ENCODE measurements at regions not wholly inside any gene's neighbourhood (a gene's known extent, or its start where the extent isn't known, plus 50 kb on each side); places are given as distances from the start of the nearest gene placed in this dataset.
"Not testable (repeated sequence)": the region's sequence is repeated elsewhere in the genome, so short reads cannot be mapped to it uniquely, and the experiment has no call there.

GRCh38 chr3:94413336-94414108 is 350.7 kb downstream of the NSUN3 start:
- no peak for DNase-seq

- no peak for DNase-seq
These were observed 351.6 kb downstream of the NSUN3 start for GRCh38 chr3:94414418-94414817.

DNA sequence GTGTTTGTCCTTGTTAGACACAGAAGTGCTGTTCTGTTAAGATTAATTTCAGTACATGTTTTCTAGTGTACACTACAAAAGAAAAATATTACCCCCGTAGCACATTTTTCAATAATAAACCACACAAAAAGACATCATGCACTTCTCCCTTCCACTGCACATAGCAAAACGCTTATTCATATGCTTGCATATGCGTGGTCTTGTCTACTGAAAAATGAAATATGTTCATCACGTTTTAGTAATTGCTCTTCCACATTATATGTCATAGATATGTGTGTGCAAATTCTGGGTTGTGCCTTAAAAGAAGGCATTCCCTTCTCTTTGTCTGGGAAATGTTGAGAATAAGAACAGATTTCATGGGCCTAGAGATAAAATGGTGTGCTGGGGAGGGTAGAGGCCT is 353.9 kb downstream of the NSUN3 start:
- DNase-seq: no peak

DNA sequence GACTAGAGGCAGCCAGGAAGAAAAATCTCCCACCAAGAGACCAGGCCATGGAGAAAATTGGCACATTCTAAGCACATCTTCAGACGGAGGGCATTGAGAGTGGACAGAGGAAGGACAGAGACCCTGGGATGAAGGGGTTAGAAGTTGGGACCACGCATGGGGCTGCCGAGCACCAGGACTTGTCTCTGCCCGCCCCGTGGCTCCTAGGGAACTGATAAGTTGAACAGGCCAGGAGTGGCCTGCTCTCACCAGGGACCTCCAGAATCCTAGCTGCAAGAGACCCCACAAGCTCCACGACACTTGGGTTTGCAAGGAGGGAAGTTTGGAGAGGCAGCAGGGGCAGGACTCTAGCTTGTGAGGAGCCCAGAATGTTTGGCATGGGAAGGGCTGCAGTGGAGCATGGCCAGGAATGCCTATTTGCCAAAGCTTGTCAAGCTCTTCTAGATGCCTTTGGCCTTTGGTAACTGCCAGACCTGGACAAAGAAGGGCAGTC is 355.1 kb downstream of the NSUN3 start:
- DNase-seq: no peak

- no peak for DNase-seq
These were observed 358.1 kb downstream of the NSUN3 start for GRCh38 chr3:94420931-94421330.

DNA sequence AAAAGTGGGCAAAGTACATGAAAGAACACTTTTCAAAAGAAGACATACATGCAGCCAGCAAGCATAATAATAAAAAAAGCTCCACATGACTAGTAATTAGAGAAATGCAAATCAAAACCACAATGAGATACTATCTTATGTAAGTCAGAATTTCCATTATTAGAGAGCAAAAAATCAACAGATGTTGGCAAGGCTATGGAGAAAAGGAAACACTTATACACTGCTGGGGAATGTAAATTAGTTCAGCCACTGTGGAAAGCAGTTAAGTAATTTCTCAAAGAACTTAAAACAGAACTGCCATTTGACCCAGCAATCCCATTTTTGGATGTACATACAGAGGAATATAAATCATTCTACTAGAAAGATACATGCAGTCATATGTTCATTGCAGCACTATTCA is 360.7 kb downstream of the NSUN3 start:
- no peak for DNase-seq

GRCh38 chr3:94429517-94429916 is 366.7 kb downstream of the NSUN3 start:
- no peak for DNase-seq

DNA sequence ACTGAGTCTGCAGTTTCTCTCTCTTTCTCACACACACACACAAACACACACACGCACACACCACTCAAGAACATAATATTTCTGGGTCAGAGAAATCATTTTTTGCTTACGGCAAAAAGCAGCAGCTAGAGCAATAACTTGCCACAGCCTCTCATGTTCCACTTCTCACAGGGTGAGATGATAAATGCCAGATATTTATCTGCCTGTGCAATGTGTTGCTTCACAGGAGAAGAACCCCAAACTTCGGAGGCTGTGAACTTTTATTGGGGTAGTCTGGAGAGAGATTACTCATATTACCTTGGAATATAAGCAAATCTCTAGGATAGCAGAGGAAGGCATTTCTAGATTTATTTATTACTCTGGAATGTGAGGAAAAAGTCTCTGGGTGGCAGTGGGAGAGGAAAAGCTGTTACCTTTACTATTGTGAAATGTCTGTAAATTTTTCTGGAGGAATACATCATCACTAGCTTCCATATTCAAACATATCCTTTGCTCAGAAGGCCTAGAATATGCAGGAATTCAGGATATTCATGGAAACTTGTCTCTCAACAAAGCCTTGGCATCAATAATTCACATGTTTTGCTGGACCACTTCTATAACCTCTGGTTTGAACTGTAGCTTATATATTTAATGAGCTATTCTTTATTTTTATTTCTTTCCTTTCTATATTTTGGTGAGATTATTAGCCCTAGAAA is 369.2 kb downstream of the NSUN3 start:
- no peak for DNase-seq

DNA sequence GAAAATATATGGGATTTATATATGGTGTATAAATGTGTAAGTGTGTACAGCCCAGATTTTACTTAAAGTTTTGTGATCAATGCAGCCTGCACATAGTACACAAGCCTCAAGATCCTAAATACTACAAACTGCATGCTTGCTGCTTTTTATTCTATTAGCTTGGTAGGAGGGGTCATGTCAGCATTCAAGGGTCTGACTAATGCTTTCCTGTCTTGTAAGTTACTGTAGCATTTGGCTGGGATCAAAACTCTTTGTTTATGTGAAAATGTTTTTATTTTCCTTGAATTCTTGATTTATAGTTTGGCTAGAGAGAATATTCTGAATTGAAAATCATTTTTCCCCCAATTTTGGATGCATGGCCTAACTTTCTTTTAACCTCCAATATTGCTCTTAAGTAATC is 370.9 kb downstream of the NSUN3 start:
- no peak for DNase-seq

DNA sequence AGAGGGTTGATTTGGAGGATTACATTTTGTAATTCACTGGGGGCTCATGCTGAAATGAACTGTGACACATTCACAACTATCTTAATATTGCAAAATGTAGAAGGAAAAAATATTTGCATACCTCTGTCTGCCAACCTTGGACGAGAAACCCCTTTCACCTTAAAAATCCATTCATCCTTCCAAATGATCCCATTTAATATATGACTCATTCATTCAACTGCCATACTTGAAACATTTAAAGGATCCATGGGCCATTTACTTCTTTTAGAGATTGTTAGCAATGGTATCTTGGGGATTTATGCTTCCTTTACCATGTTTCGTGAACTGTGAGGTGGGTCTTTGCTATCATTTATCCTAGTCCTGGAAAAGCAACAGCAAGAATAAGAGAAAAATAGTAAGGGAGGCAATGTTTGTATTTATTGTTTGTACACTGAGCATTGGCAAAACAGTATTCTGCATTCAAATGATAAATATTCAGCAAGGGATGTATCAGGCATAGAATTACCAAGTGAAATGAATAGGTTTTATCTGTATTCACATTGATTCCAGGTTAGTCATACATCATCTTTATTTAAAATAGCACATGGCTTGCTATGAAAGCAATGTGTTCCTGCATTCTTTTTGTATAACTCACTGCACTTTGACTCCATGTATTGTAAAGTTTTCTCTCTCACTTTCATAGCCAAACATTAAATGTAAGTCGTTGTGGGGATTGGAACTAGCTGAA is 378.1 kb downstream of the NSUN3 start:
- DNase-seq: no peak

DNA sequence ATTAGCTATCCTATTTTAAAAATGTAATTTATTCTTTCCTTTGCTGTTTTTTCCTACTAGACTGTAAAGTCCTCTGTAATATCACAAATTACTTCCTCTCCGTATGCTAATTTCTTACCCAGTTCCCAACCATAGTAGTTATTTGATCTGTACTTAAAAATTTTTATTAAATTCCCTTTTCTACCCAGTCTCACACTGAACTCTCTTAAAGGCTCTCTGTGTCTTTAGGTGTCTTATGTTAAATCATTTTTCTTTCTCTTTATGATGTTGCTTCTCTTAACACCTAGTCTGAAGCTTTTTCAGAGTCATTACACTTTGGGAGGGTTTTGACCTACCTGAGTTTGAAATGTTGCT is 378.6 kb downstream of the NSUN3 start:
- DNase-seq: no peak

DNA sequence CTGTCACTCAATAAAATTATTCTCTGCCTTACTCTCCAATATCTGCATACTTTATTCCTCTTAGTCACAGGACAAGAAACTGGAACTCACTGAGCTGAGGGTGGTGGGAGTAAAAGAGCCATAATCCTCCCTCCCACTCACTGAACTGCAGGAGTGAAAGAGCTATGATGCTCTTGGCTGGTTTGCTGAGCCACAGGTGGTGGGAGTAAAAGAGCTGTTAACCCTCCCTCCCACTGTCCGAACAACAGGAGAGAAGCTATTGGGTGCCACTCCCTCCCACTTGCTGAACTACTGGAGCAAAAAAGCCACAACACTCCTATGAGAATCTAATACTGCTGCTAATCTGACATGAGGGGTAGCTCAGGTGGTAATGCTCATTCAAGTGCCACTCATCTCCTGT is 391.0 kb downstream of the NSUN3 start:
- DNase-seq: no peak

DNA sequence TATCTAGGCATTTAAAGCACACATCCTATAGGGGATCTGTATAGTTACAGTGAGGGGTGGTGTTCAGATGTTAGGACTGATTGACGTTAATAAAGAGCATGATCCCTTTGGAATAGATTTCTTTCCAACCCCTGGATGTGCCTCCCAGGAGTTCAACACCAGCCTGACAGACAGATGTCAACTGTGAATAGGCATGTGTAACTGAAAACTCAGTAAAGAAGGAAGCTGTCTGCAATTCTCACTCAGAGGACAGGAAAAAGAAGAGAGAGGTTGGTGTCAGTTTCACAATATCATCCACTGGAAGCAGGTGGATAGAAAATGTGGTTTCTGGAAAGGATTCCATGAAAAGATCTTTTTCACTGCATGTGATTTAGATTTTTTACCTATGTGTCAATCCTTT is 396.3 kb downstream of the NSUN3 start:
- DNase-seq: no peak

- DNase-seq: no peak
These were observed 398.1 kb downstream of the NSUN3 start for GRCh38 chr3:94460931-94461330.

DNA sequence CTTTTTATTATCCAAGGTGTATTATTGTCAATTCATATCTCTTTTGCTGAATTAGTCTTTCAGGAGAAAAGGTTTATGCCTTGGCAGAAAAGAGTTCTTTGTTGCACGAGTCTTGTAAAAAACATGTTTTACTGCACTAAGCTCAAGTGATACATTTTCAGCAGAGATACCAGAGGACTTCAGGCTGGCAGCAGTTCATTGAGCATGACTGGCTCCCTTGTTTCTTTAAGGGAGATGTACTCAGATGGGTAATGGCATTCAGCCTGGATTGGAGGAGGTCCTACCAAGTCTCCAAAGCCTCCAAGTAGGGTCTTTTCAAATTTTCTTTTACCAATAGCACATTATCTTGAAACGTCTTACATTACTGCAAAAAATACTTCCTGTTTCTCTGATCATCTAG is 400.1 kb downstream of the NSUN3 start:
- DNase-seq: no peak

- DNase-seq: no peak
These were observed 409.6 kb downstream of the NSUN3 start for GRCh38 chr3:94472511-94472910.

GRCh38 chr3:94481226-94481898 is 418.5 kb downstream of the NSUN3 start:
- no peak for DNase-seq

DNA sequence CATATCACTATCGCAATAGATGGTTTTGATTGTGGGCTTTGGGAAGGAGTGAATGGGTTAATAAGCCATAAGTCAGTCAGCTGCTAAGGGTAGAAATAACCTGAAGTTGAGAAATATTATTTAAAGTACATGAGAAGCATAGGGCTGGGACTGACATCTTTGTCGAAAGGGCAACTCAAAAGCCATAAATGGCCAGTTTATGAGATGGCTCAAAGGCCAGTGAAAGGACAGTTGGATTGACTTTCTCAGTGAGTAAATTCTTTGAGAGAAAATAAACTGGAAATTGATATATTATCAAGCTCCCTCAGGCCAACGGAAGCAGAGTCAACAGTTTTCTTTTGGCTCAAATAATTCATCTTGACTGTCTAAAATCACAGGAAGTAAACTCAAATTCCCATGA is 419.8 kb downstream of the NSUN3 start:
- DNase-seq: no peak

DNA sequence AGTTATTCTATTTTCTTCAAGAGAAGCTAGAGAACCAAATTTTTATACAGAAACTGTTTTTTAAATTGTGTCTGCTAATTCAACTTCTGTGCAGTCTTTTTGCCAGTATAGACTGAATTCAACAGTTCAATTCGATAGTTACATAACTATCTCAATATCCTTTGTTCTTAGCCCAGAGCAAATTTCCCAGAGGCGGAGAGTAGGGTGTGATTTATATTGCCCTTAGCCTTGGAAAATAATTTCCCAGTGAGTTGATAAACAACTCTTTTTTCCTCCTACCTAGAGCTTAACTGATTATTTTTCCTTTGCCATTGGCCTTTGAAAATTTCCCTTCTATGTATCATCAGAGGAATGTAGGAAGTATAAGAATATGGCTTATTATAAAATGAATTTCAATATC is 420.5 kb downstream of the NSUN3 start:
- DNase-seq: no peak

DNA sequence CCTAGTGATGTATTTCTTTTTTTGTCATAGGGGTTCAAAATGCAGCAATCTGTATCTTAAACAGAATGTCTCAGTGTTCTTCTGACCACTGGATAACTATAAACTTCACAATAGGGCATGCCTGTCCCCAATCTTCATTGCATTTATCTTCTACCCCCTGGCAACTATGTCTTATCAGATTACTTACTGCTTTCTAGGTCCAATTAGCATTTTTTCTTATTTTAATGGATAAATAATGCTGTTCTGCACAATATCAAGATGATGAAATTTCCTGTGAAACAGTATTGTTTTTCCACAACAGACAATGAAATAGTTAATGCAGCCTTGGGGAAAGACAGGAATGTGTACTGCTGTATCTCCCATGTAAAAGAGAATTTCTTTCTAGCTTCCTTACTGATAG is 432.1 kb downstream of the NSUN3 start:
- no peak for DNase-seq

DNA sequence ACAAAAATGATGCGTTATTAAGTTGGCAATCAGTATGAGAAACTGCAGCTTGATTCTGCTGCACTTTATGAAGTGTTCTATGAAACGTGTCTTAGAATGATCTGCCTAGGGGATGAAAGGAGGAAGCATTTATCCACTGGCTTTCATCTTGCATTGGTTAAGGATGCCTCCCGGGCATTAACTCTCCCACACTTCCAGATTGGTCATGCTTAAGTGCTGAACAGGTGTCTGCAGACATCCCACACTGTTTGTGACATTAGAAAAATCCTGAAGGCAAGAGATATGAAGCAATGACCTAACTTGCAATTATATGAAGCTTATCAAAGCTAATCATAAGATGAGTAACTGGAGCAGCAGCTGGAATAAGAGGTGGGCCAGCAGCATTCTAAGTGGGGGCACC is 437.3 kb downstream of the NSUN3 start:
- DNase-seq: no peak

DNA sequence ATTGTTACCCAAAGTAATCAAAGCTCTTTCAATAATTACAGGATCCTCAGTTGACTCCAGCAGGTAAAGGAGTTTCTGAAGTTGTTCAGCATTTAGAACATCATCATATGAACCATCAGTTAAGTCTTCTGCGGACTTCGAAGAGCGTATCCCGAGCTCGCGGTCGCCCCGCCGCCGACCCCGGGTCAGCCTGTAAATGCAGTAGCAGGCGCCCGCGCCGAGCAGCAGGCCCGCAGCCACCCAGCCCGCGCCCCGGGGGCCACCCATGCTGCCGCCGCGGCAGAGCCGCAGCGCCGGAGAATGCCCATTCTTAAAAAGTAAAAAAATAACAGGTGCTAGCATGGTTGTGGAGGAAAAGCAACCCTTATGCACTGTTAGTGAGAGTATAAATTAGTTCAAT is 444.5 kb downstream of the NSUN3 start:
- not testable (repeated sequence) for DNase-seq

DNA sequence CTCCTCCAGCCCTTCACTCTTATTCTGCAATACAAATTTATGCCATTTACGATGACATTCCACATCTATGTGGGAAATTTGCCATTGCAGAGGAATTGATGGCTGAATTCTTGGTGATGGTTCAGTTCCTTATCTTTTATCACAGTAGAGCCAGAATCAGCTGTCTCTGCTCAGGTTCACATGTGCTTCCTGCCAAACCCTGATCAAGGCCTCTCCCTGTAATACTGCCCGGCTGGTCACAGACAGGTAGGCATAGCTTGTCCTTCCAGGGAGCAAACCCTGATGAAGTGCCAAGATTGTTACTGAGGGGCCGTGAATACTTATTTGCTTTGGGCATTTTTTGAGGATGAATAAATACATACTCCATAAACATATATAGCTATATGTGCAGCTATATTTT is 450.0 kb downstream of the NSUN3 start:
- DNase-seq: no peak
